Gastrocnemius medialis (tissue), 4 donors: ENCODE measurements at regions not wholly inside any gene's neighbourhood (a gene's known extent, or its start where the extent isn't known, plus 50 kb on each side); places are given as distances from the start of the nearest gene placed in this dataset.

Experiments used
- ATAC-seq, 2 donors: fragments of 150-250 bp; one replicate each; pipeline ENCODE4 v1.9.1; 2016
- DNase-seq, 2 donors: peaks; one replicate each; pipeline ENCODE4 v3.0.0-alpha.2; 2019
- H3K27ac ChIP-seq, 4 donors: fragments of 200-600 bp; sonication (generic); 1 replicate in 1 of 4; 2 replicates in 3 of 4; pipeline ENCODE4 v1.5.1; 2016 to 2018; ENCODE audit warnings: mild to moderate bottlenecking in 2 of 4, moderate library complexity in 1 of 4
- H3K27me3 ChIP-seq, 3 donors: fragments of 200-600 bp; sonication (generic) in 2 of 3; 1 replicate in 1 of 3; 2 replicates in 2 of 3; pipeline versions ENCODE4 v1.5.1 to v1.6.0; 2016 to 2019; ENCODE audit warnings: mild to moderate bottlenecking in 1 of 3, moderate library complexity in 1 of 3
- H3K36me3 ChIP-seq, 2 donors: fragments of 200-600 bp; sonication (generic) in 1 of 2; one replicate each; pipeline ENCODE4 v1.5.1; 2017 to 2018
- H3K4me1 ChIP-seq, 2 donors: fragments of 200-600 bp; sonication (generic) in 1 of 2; one replicate each; pipeline ENCODE4 v1.5.1; 2016 to 2017; ENCODE audit warnings: mild to moderate bottlenecking in 2 of 2
- H3K4me3 ChIP-seq, 4 donors: fragments of 200-600 bp; sonication (generic) in 3 of 4; 1 replicate in 1 of 4; 2 replicates in 3 of 4; pipeline ENCODE4 v1.5.1; 2016 to 2019; ENCODE audit warnings: mild to moderate bottlenecking in 2 of 4
- H3K9me3 ChIP-seq, 3 donors: fragments of 200-600 bp; sonication (generic) in 2 of 3; 1 replicate in 1 of 3; 2 replicates in 2 of 3; pipeline ENCODE4 v1.5.1; 2016 to 2019
- CTCF ChIP-seq, 5 experiments: fragments of 450-650 bp in 3 of 5; fragments of 200-600 bp in 2 of 5; sonication (generic) in 2 of 5; IDR thresholded peaks in 4 of 5; conservative IDR thresholded peaks in 1 of 5; 1 replicate in 4 of 5; 2 replicates in 1 of 5; pipeline ENCODE4 v1.5.1; 2016 to 2019; ENCODE audit warnings: antibody characterized with exemption in 5 of 5, mild to moderate bottlenecking in 3 of 5, moderate library complexity in 3 of 5
- POLR2A ChIP-seq, 2 donors: fragments of 450-650 bp; IDR thresholded peaks; one replicate each; pipeline ENCODE4 v1.6.1; 2017; ENCODE audit warnings: antibody characterized with exemption in 2 of 2, mild to moderate bottlenecking in 2 of 2, moderate library complexity in 2 of 2
- in situ Hi-C, 4 donors: fragments of 200-750 bp; cut with MboI; loops; one replicate each; pipeline versions ENCODE4 v1.15.0 to v1.8.0; 2017; ENCODE audit warnings: low sequenced_read_pairs in 4 of 4
- intact Hi-C: fragments of 100-400 bp; cut with DNase I; formaldehyde crosslinking; loops from one replicate; pipeline ENCODE4 v1.15.1; 2023; ENCODE audit warnings: low total_unique reads

- TF ChIP-seq CTCF (IDR thresholded peaks at IDR 0.05 in 4 of 5, conservative IDR thresholded peaks at IDR 0.05 in 1 of 5) = no peak
- TF ChIP-seq POLR2A (IDR thresholded peaks at IDR 0.05) = no peak
- no peaks in the 10 kb centered on the region for H3K36me3 ChIP-seq
- H3K27me3 ChIP-seq = no peaks in the 10 kb centered on the region
- no peak overlapping the region for H3K27ac ChIP-seq
- H3K9me3 ChIP-seq = no peaks in the 10 kb centered on the region
- intact Hi-C loops (no loop called here), in situ Hi-C loops (no loop called here)
- H3K4me1 ChIP-seq = no peaks in the 10 kb centered on the region
- no peak for ATAC-seq
- no peak overlapping the region for H3K4me3 ChIP-seq
- no peak for DNase-seq
Observed at GRCh38 chr13:97715763-97716162, 237.7 kb upstream of the IPO5 start.

GRCh38 chr13:97716746-97717145 is 236.7 kb upstream of the IPO5 start:
- no peak for ATAC-seq
- no peaks in the 10 kb centered on the region for H3K4me1 ChIP-seq
- in situ Hi-C loops = no loop called here
- no peak for DNase-seq
- H3K36me3 ChIP-seq = no peaks in the 10 kb centered on the region
- no peaks in the 10 kb centered on the region for H3K9me3 ChIP-seq
- intact Hi-C loops = no loop called here
- no peak overlapping the region for H3K27ac ChIP-seq
- no peak overlapping the region for H3K4me3 ChIP-seq
- no peaks in the 10 kb centered on the region for H3K27me3 ChIP-seq
- no peak for TF ChIP-seq POLR2A (IDR thresholded peaks at IDR 0.05)
- no peak for TF ChIP-seq CTCF (IDR thresholded peaks at IDR 0.05 in 4 of 5, conservative IDR thresholded peaks at IDR 0.05 in 1 of 5)

GRCh38 chr13:97719736-97720135 is 233.7 kb upstream of the IPO5 start:
- Histone ChIP-seq H3K27ac (no peak overlapping the region), H3K4me3 (no peak overlapping the region), H3K36me3 (no peaks in the 10 kb centered on the region), H3K9me3 (no peaks in the 10 kb centered on the region), H3K4me1 (no peaks in the 10 kb centered on the region), H3K27me3 (no peaks in the 10 kb centered on the region)
- TF ChIP-seq CTCF (IDR thresholded peaks at IDR 0.05 in 4 of 5, conservative IDR thresholded peaks at IDR 0.05 in 1 of 5) (no peak), POLR2A (IDR thresholded peaks at IDR 0.05) (no peak)
- intact Hi-C loops = no loop called here
- ATAC-seq (no peak), DNase-seq (no peak)
- in situ Hi-C loops = no loop called here

GRCh38 chr13:97720896-97721295 is 232.6 kb upstream of the IPO5 start:
- no peaks in the 10 kb centered on the region for H3K36me3 ChIP-seq
- H3K4me3 ChIP-seq = no peak overlapping the region
- no peaks in the 10 kb centered on the region for H3K4me1 ChIP-seq
- intact Hi-C loops = no loop called here
- in situ Hi-C loops = no loop called here
- no peaks in the 10 kb centered on the region for H3K27me3 ChIP-seq
- H3K9me3 ChIP-seq = no peaks in the 10 kb centered on the region
- ATAC-seq = no peak
- no peak overlapping the region for H3K27ac ChIP-seq
- TF ChIP-seq POLR2A (IDR thresholded peaks at IDR 0.05) (no peak), CTCF (IDR thresholded peaks at IDR 0.05 in 4 of 5, conservative IDR thresholded peaks at IDR 0.05 in 1 of 5) (no peak)
- DNase-seq = no peak

DNA sequence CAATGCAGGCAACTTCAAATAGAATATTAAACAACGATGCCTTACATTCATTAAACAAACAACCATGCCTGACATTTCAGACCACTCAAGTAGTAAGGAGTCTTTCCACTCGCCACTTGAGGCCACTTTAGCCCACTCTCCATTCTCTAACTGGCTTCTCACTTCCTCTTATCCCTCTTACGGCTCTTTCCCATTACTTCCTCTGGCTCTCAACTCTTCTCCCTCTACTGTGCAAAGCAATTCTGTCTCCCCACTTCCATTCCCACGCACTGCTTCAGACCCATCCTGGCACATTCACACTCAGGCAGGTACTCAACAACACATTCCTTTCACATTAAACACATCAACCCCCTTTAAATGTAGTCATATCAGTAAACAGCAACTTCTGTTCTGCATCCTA is 229.8 kb upstream of the IPO5 start:
- no peak for TF ChIP-seq CTCF (IDR thresholded peaks at IDR 0.05 in 4 of 5, conservative IDR thresholded peaks at IDR 0.05 in 1 of 5)
- no peak for TF ChIP-seq POLR2A (IDR thresholded peaks at IDR 0.05)
- Histone ChIP-seq H3K27me3 (no peaks in the 10 kb centered on the region), H3K4me1 (no peaks in the 10 kb centered on the region), H3K36me3 (no peaks in the 10 kb centered on the region), H3K9me3 (no peaks in the 10 kb centered on the region), H3K27ac (no peak overlapping the region), H3K4me3 (no peak overlapping the region)
- in situ Hi-C loops = no loop called here
- ATAC-seq (no peak), DNase-seq (no peak)
- intact Hi-C loops = no loop called here
